Ishikawa (cell line): ENCODE measurements at regions not wholly inside any gene's neighbourhood (a gene's known extent, or its start where the extent isn't known, plus 50 kb on each side); places are given as distances from the start of the nearest gene placed in this dataset.

ENCODE experiments used
- CEBPB ChIP-seq: IDR thresholded peaks from 2 replicates; pipeline ENCODE4 v1.6.1; 2012
- CREB1 ChIP-seq: IDR thresholded peaks from 2 replicates; pipeline ENCODE4 v1.6.1; 2012; ENCODE audit warnings: low read depth
- EGR1 ChIP-seq: IDR thresholded peaks from 2 replicates; pipeline ENCODE4 v1.6.1; 2012
- MAX ChIP-seq: IDR thresholded peaks from 2 replicates; pipeline ENCODE4 v1.6.1; 2012
- RAD21 ChIP-seq: IDR thresholded peaks from 2 replicates; pipeline ENCODE4 v1.6.1; 2012; ENCODE audit warnings: low read depth
- TAF1 ChIP-seq: IDR thresholded peaks from 2 replicates; pipeline ENCODE4 v1.6.1; 2012; ENCODE audit warnings: low read depth, mild to moderate bottlenecking
- TCF12 ChIP-seq: IDR thresholded peaks from 2 replicates; pipeline ENCODE4 v1.6.1; 2012; ENCODE audit warnings: low read depth
- YY1 ChIP-seq: IDR thresholded peaks from 2 replicates; pipeline ENCODE4 v1.6.1; 2012; ENCODE audit warnings: low read depth

- no peak for TF ChIP-seq TCF12
- TF ChIP-seq CEBPB, result no peak
- TF ChIP-seq CREB1, result no peak
- TF ChIP-seq RAD21, result no peak
- TF ChIP-seq TAF1, result no peak
- TF ChIP-seq YY1, result no peak
- no peak for TF ChIP-seq MAX
- TF ChIP-seq EGR1, result no peak
Observed at GRCh38 chr4:53923921-53924320, 140.5 kb downstream of the CHIC2 start.
